ENCODE measurements at regions not wholly inside any gene's neighbourhood (a gene's known extent, or its start where the extent isn't known, plus 50 kb on each side); places are given as distances from the start of the nearest gene placed in this dataset.

- Histone ChIP-seq H3K27me3 (no peaks in the 10 kb centered on the region), H3K4me3 (no peak overlapping the region), H3K36me3 (no peaks in the 10 kb centered on the region), H3K4me1 (no peaks in the 10 kb centered on the region), H3K27ac (no peak overlapping the region), H3K9me3 (no peaks in the 10 kb centered on the region)
- ATAC-seq (no peak), DNase-seq (no peak)
- no peak for TF ChIP-seq CTCF (IDR thresholded peaks at IDR 0.05)
- intact Hi-C loops (cut with DNase I) = no loop called here
Measured at GRCh38 chr15:98405013-98405412, 243.3 kb upstream of the IGF1R start.

GRCh38 chr15:98408231-98408630 lies 240.1 kb upstream of the IGF1R start:
- Histone ChIP-seq H3K27me3 (no peaks in the 10 kb centered on the region), H3K4me3 (no peak overlapping the region), H3K36me3 (no peaks in the 10 kb centered on the region), H3K4me1 (no peaks in the 10 kb centered on the region), H3K27ac (no peak overlapping the region), H3K9me3 (no peaks in the 10 kb centered on the region)
- DNase-seq (no peak), ATAC-seq (no peak)
- intact Hi-C loops (cut with DNase I) = no loop called here
- TF ChIP-seq CTCF (IDR thresholded peaks at IDR 0.05) = no peak

- Histone ChIP-seq H3K27ac (no peak overlapping the region), H3K4me3 (no peak overlapping the region), H3K9me3 (no peaks in the 10 kb centered on the region), H3K4me1 (no peaks in the 10 kb centered on the region), H3K27me3 (no peaks in the 10 kb centered on the region), H3K36me3 (no peaks in the 10 kb centered on the region)
- intact Hi-C loops (cut with DNase I) = no loop called here
- DNase-seq (no peak), ATAC-seq (no peak)
- TF ChIP-seq CTCF (IDR thresholded peaks at IDR 0.05) = no peak
Measured at GRCh38 chr15:98410328-98410727, 238.0 kb upstream of the IGF1R start.

- Histone ChIP-seq H3K4me3 (no peak overlapping the region), H3K9me3 (no peaks in the 10 kb centered on the region), H3K27ac (no peak overlapping the region), H3K4me1 (peaks cover 6% of the 10 kb centered on the region), H3K27me3 (no peaks in the 10 kb centered on the region), H3K36me3 (no peaks in the 10 kb centered on the region)
- intact Hi-C loops (cut with DNase I) = no loop called here
- DNase-seq = no peak
- no peak for TF ChIP-seq CTCF (IDR thresholded peaks at IDR 0.05)
- no peak for ATAC-seq
Measured at GRCh38 chr15:98412852-98413251, 235.5 kb upstream of the IGF1R start.

- H3K4me1 ChIP-seq = peaks cover 6% of the 10 kb centered on the region
- no peak overlapping the region for H3K27ac ChIP-seq
- ATAC-seq (no peak), DNase-seq (no peak)
- intact Hi-C loops (cut with DNase I) = no loop called here
- no peak for TF ChIP-seq CTCF (IDR thresholded peaks at IDR 0.05)
- H3K4me3 ChIP-seq = no peak overlapping the region
- H3K9me3 ChIP-seq = no peaks in the 10 kb centered on the region
- no peaks in the 10 kb centered on the region for H3K36me3 ChIP-seq
- H3K27me3 ChIP-seq = no peaks in the 10 kb centered on the region
Measured at GRCh38 chr15:98413933-98414546, 234.3 kb upstream of the IGF1R start.
